HG03139 (cell line): ENCODE measurements at regions not wholly inside any gene's neighbourhood (a gene's known extent, or its start where the extent isn't known, plus 50 kb on each side); places are given as distances from the start of the nearest gene placed in this dataset.
"Not testable (repeated sequence)": the region's sequence is repeated elsewhere in the genome, so short reads cannot be mapped to it uniquely, and the experiment has no call there.

Experiments
- ATAC-seq: cut with Tn5 transposase; IDR thresholded peaks from one replicate; pipeline ENCODE4 v1.9.1; 2021; ENCODE audit not compliant: unreplicated experiment

DNA sequence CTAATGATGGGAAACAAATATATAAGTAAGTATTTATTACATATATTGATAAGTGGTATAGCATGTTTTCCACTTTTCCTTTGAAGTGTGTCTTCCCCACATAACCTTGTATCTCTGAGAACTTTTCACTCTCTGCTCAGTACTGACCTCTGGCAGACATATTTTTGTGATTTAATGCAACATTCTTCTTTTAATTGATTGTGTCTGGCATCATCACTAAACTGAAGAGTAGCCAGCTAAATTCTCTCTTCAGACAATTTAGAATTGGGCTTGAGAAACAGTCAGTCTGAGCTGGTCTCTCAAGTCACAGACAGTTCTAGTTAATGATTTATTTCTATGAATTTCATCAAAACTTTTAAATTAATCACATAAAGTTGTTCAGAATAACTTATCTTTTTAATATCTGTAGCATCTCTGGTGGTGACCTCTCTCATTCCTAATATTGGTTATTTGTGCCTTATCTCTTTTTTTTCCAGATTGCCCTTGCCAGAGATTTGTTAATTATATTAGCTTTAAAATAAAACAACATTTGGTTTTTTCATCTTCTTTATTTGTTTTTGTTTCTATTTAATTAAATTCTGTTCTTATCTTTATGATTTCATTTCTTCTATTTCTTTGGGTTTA, 230.0 kb upstream of the VLDLR start:
- ATAC-seq: not testable (repeated sequence)

GRCh38 chr9:2394087-2394741, 227.4 kb upstream of the VLDLR start:
- ATAC-seq: not testable (repeated sequence)

GRCh38 chr9:2395814-2396612, 225.6 kb upstream of the VLDLR start:
- no peak for ATAC-seq

GRCh38 chr9:2396622-2397285, 224.8 kb upstream of the VLDLR start:
- ATAC-seq: no peak

DNA sequence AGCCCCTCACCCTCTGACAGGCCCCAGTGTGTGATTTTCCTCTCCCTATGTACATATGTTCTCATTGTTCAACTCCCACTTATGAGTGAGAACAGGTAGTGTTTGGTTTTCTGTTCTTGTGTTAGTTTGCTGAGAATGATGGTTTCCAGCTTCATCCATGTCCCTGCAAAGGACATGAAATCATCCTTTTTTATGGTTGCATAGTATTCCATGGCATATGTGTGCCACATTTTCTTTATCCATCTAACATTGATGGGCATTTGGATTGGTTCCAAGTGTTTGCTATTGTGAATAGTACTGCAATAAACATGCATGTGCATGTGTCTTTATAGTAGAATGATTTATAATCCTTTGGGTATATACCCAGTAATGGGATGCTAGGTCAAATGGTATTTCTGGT, 223.7 kb upstream of the VLDLR start:
- not testable (repeated sequence) for ATAC-seq

GRCh38 chr9:2401746-2402145, 219.8 kb upstream of the VLDLR start:
- ATAC-seq: not testable (repeated sequence)

- ATAC-seq: no peak
These were observed 217.9 kb upstream of the VLDLR start for GRCh38 chr9:2403701-2404100.

GRCh38 chr9:2406252-2406651, 215.3 kb upstream of the VLDLR start:
- ATAC-seq: no peak

- no peak for ATAC-seq
These were observed 214.1 kb upstream of the VLDLR start for GRCh38 chr9:2407450-2407849.

DNA sequence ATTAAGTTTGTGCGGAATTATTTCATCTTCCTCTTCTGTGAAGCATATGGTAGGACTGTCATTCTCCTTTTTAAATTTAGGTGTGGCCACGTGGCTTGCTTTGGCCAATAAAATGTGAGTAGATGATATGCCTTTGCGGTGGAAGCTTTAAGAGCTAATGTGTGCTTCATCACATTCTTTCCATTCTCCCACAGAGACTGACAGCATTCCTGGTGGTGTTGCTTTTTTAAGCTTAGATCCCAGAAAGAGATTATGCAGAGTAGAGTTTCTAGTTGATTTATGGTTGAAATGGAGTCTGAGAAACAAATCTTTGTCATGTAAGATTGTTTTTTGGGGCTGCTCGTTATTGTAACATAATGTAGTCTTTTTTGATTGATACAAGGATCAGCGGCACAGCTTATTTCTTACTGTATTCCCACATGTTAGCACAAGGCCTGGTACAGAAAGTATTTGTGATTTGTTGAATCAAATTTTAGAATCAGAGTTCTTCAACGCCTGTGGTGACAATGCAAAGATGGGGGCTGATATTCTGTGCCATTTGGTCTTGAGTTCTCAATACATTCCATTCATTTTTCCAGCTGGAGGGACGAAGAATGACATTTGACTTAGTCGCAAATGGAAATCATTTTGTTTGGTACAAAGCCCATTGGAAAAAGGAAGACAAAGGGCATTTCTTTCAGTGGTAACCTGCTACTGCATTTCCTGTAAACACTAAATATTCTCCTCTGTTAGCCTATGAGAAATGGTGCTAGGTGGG, 209.9 kb upstream of the VLDLR start:
- no peak for ATAC-seq

DNA sequence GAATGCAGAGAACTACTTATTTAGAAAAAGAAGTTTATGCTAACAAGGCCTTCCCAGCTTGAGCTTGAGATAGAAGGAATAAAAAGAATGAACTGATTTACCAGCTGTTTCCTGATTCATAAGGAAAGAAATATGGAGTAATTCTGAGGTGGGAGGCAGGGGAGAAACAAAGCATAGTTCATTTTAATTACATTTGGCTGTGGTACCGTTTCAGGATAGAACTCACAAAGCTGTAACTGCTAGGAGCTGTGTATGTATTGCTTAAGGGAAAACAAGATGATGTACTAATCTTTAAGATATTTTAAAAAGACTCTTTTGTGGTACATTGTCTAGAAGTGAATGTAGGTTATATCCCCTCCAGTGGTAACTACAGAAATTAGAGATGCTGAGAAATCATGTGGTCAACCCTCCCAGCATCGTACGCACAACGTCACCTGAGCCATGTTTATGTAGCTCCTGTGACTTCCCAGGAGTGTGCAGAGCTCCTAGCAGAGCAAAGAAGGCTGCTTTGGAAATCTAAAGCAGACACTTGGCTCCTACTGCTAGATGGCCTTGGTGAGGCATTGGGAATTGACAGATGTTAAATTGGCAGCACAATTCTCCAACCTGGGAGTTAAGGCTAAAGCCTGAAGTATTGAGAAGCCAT, 208.3 kb upstream of the VLDLR start:
- no peak for ATAC-seq

- no peak for ATAC-seq
These were observed 207.1 kb upstream of the VLDLR start for GRCh38 chr9:2414465-2414864.

- no peak for ATAC-seq
These were observed 206.3 kb upstream of the VLDLR start for GRCh38 chr9:2415326-2415725.

DNA sequence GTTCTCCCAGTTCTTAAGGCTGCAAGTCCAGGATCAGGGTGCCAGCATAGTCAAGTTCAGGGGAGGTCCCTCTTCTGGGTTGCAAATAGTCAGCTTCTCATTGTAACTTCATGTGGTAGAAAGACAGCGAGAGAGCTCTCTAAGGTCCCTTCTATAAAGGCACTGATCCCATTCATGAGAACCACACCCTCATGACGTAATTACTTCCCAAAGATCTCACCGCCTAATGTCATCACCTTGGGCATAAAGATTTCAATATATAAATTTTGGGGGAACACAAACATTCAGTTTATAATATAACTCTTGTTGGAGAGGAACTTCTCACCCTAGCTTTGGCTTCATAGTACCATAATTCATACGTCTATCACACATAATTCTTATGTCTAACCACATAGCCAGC, 203.9 kb upstream of the VLDLR start:
- no peak for ATAC-seq

DNA sequence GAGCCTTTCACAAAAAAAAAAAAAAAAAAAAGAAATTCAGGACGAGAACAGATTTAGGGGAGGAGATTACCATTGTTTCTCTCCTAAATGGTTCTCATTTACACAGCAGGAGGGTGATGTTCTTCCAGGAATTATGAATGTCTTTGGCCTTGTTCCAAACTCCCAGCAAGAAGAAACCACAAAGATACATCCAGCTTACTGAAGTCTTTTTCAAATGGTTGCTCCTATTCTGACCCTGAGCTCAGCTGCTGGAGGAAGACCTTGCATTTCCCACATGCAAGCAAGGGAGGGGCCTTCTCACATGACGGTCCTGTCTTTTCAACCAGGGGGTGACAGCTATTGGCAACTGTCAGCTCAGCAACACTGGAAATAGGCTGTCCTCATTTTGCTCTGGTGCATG, 203.0 kb upstream of the VLDLR start:
- ATAC-seq: no peak

GRCh38 chr9:2419347-2419746, 202.2 kb upstream of the VLDLR start:
- no peak for ATAC-seq

DNA sequence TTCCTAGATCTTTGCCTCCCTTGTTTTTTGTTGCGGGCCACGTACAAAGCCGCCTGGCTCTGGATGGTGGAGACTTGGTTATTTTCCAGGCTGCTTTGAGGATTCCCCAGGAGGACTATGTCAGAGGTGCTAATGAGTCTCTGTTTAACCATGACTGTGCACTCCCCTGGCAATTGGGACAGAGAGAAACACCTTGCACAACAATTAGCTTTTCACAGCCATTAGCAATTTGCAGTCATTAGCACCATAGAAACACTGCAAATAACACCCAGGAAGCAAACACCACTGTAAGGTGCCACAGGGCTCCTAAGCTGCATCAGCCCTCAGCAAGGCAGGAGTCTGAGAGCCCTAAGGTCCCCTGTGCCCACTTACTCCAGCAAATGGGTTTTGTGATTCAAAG, 201.0 kb upstream of the VLDLR start:
- no peak for ATAC-seq

DNA sequence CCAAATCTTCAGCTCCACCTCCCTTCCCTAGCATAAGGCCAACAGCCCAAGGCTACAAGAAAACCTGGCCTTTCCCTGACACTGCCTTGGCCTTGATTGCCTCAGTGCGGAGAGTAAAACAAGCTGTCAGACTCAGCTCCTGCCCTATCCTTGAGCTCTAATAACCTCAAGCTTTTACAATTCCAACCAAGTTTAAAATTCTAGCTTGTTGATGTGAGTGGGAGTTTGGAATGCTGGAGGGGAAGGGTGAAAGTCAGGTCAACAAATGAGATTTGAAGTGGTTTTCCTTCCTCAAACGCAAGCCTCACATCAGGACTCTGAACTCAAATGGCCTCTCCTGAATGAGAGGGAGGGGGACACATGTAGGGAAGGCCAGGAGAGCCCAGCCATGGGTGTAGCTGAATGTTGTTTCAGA, 197.0 kb upstream of the VLDLR start:
- ATAC-seq: no peak

DNA sequence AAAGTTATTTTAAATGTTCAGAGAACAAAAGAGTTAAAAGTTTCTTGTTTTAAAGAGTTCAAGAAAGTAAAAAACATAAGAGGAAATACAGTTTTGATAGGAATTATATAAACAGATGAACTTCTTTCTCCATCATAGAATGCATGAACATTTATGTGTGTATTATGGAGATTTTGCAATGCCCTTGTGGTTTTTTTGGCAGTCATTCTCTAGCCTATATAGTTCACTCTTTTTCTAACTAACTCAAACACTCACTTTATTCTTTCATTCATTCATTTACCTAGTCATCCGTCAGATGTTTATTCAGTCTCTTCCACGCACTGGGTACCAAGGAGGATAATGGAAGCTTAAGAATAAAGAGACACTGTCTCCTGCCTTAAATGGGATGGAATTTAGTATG, 195.9 kb upstream of the VLDLR start:
- ATAC-seq: no peak

DNA sequence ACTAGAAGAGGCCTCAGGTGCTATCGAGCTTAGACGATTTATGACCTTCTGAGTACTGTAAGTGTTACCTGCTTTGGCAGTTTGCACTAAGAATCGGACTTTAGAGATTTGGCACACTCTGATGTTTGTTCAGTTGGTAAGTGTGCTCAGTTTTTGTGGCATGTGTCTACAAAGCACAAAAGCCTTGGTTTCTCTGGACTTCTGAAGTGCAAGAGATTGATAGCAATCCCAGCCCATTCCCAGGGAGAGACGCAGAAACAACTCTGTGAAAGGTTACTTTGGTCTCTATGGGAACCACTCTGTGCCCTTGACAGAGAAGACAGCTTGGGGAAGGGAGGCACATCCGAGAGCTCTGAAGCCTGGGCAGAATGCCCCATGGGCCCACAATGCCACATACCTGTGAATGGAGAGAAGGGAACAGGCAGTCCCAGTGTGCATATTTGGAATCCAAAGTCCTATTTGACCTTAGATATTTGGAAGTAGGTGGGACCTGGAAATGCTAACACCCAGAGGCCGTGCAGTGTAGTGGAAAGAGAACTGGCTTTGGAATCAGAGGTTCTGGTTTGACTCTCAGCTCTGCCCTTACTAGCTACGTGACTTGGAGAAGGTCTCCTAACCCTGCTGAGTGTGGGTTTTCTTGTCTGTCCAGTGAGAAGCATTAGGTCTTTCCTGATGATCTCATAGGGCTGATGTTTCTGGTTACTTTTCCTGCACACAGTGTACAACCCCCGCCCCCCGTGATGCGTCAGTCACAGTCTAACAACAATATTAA, 194.3 kb upstream of the VLDLR start:
- ATAC-seq: no peak
